LNCAP (cell line): ENCODE measurements at regions not wholly inside any gene's neighbourhood (a gene's known extent, or its start where the extent isn't known, plus 50 kb on each side); places are given as distances from the start of the nearest gene placed in this dataset.

Experiments
- CTCF ChIP-seq: fragments of 450-650 bp; IDR thresholded peaks from 2 replicates; pipeline ENCODE4 v1.5.1; 2017; ENCODE audit warnings: mild to moderate bottlenecking

- TF ChIP-seq CTCF = no peak
Observed at GRCh38 chr14:85254711-85255110, 275.2 kb upstream of the FLRT2 start.

GRCh38 chr14:85257287-85257686, 272.7 kb upstream of the FLRT2 start:
- no peak for TF ChIP-seq CTCF

GRCh38 chr14:85263916-85264675, 265.8 kb upstream of the FLRT2 start:
- TF ChIP-seq CTCF = no peak

GRCh38 chr14:85273099-85273677, 256.8 kb upstream of the FLRT2 start:
- no peak for TF ChIP-seq CTCF

GRCh38 chr14:85273952-85274351, 256.0 kb upstream of the FLRT2 start:
- no peak for TF ChIP-seq CTCF

- TF ChIP-seq CTCF = no peak
Observed at GRCh38 chr14:85276161-85276978, 253.6 kb upstream of the FLRT2 start.

GRCh38 chr14:85276979-85277228, 253.0 kb upstream of the FLRT2 start:
- no peak for TF ChIP-seq CTCF
